ENCODE measurements at regions not wholly inside any gene's neighbourhood (a gene's known extent, or its start where the extent isn't known, plus 50 kb on each side); places are given as distances from the start of the nearest gene placed in this dataset.

DNA sequence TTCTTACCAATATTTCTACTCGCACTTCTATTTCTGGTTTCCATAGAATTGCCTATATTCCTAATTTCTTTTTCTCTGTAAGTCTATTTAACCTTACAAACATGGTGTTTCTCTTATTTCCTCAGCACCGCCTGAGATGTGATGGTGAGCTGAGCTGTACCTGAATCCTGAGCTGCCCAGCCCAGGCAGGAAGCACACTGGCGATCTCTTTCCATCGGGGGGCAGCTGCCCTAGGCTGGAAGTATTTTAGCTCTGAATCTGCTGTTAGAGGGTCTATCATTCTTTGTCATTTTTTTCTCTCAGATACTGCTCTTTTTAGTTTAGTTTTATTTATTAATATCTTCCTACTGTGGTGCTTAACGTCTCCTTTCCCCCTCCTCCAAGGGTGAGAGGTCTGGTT lies 173.4 kb upstream of the SLC35B3 start:
- Histone ChIP-seq H3K9ac (ENCODE audit: low read depth in 1 of 2, low read length in 2 of 2) (no peak overlapping the region), H3K27ac (ENCODE audit: low read depth in 1 of 2, low read length in 2 of 2) (no peak overlapping the region), H3K9me3 (ENCODE audit: control insufficient read depth in 4 of 4, low read length in 3 of 4) (no peaks in the 10 kb centered on the region), H3K4me1 (ENCODE audit: control insufficient read depth in 4 of 4, insufficient read depth in 4 of 4, low read length in 3 of 4) (no peaks in the 10 kb centered on the region), H3K36me3 (ENCODE audit: control insufficient read depth in 4 of 4, insufficient read depth in 3 of 4, low read depth in 1 of 4, low read length in 3 of 4) (no peaks in the 10 kb centered on the region), H3K27me3 (ENCODE audit: control insufficient read depth in 4 of 4, insufficient read depth in 4 of 4, low read length in 3 of 4) (no peaks in the 10 kb centered on the region), H3K4me3 (ENCODE audit: low read depth in 1 of 3, low read length in 3 of 3) (no peak overlapping the region)
- WGBS = 79% methylated on average over 5 of the region's 5 CpGs
- TF ChIP-seq GABPA (IDR thresholded peaks at IDR 0.05 in 1 of 2, conservative IDR thresholded peaks at IDR 0.05 in 1 of 2) (no peak), YY1 (IDR thresholded peaks at IDR 0.05) (no peak), NR2F2 (IDR thresholded peaks at IDR 0.05) (no peak), HNF4G (IDR thresholded peaks at IDR 0.05) (no peak), SP1 (IDR thresholded peaks at IDR 0.05) (no peak), FOXA2 (IDR thresholded peaks at IDR 0.05) (no peak), FOXA1 (IDR thresholded peaks at IDR 0.05) (no peak), ZBTB33 (IDR thresholded peaks at IDR 0.05) (no peak), EGR1 (IDR thresholded peaks at IDR 0.05; ENCODE audit: low read depth in 2 of 2) (no peak), ATF3 (IDR thresholded peaks at IDR 0.05) (no peak), TAF1 (conservative IDR thresholded peaks at IDR 0.05) (no peak), HNF4A (conservative IDR thresholded peaks at IDR 0.05) (no peak), JUND (IDR thresholded peaks at IDR 0.05) (no peak), REST (IDR thresholded peaks at IDR 0.05) (no peak), RXRA (IDR thresholded peaks at IDR 0.05) (no peak), RAD21 (IDR thresholded peaks at IDR 0.05) (no peak)
- TF ChIP-seq, protein P1, sequence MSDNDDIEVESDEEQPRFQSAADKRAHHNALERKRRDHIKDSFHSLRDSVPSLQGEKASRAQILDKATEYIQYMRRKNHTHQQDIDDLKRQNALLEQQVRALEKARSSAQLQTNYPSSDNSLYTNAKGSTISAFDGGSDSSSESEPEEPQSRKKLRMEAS (IDR thresholded peaks at IDR 0.05) = no peak
- TF ChIP-seq, protein P2, sequence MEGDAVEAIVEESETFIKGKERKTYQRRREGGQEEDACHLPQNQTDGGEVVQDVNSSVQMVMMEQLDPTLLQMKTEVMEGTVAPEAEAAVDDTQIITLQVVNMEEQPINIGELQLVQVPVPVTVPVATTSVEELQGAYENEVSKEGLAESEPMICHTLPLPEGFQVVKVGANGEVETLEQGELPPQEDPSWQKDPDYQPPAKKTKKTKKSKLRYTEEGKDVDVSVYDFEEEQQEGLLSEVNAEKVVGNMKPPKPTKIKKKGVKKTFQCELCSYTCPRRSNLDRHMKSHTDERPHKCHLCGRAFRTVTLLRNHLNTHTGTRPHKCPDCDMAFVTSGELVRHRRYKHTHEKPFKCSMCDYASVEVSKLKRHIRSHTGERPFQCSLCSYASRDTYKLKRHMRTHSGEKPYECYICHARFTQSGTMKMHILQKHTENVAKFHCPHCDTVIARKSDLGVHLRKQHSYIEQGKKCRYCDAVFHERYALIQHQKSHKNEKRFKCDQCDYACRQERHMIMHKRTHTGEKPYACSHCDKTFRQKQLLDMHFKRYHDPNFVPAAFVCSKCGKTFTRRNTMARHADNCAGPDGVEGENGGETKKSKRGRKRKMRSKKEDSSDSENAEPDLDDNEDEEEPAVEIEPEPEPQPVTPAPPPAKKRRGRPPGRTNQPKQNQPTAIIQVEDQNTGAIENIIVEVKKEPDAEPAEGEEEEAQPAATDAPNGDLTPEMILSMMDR (IDR thresholded peaks at IDR 0.05; ENCODE audit: low read depth, low read length, missing input control) = no peak
- no peak for DNase-seq (ENCODE audit: low spot score)

All from liver (tissue), 8 donors.